Fibroblast of upper back skin (primary cell): ENCODE measurements at regions not wholly inside any gene's neighbourhood (a gene's known extent, or its start where the extent isn't known, plus 50 kb on each side); places are given as distances from the start of the nearest gene placed in this dataset.
"Not testable (repeated sequence)": the region's sequence is repeated elsewhere in the genome, so short reads cannot be mapped to it uniquely, and the experiment has no call there.

Source experiments
- DNase-seq: peaks from one replicate; pipeline ENCODE4 v3.0.0-alpha.2; 2013

DNA sequence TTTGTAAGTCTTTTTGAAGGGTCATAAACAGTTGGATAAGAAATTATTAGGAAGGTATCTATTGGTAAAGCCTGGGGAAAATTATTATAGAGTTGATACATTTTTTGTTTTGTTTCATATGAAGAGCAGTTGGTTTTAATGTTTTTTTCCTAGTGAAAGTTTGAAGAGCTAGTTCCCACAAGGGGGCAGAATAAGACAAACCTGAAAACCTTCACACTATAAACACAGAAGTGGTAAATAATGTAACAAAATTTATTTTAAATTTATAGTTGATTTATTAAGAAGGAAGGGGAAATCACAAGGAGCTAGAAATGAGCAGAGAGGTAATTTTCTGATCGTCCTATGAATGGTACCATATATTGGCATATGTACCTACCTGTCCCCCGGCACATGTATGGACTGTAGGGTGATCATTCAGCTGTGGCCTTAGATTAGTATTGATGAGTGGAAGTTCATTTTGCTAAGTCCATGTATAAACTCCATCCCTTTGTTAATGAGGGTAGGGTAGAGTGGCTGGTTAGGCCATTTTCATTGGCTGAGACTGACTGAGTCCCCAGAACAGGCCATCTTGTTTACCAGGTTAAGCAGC, 116.3 kb downstream of the TANC2 start:
- peak; percentile 28 for DNase-seq

DNA sequence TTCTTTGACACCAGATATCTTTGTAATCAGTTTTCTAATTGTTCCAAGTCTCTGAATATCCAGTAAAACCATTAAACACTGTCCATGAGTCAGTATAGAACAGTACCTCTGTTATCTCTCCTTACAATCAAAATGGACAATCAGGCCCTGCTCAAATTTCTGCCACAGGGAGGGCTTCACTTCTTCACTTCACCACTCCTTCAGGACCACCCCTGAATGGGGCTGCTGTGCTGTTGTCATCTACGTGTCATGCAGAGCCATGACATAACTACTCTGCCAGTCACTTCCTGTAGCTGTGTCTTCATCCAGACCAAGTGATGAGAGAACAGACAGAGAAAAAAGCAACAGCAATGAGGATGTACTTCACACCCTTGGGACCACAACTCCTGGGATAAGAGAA, 116.9 kb downstream of the TANC2 start:
- peak; percentile 30 for DNase-seq

DNA sequence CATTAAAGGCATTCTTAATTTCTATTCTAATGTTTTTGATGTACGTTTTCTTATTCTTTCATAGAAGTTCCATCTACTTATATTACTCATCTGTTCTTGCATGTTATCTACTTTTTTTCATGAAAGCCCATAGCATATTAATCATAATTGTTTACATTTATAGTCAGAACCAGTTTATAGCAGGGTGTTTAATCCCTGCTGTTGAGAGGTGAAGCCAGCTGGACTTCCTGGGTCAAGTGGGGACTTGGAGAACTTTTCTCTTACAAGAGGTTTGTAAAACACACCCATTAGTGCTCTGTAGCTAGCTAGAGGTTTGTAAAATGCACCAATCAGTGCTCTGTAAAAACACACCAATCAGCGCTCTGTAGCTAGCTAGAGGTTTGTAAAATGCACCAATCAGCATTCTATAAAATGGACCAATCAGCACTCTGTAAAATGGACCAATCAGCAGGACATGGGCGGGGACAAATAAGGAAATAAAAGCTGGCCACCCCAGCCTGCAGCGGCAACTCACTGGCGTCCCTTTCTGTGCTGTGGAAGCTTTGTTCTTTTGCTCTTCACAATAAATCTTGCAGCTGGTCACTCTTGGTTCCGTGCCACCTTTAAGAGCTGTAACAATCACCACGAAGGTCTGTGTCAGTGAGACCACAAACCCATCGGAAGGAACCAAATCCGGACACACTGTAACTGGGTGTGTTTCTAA, 120.6 kb downstream of the TANC2 start:
- DNase-seq: no peak

DNA sequence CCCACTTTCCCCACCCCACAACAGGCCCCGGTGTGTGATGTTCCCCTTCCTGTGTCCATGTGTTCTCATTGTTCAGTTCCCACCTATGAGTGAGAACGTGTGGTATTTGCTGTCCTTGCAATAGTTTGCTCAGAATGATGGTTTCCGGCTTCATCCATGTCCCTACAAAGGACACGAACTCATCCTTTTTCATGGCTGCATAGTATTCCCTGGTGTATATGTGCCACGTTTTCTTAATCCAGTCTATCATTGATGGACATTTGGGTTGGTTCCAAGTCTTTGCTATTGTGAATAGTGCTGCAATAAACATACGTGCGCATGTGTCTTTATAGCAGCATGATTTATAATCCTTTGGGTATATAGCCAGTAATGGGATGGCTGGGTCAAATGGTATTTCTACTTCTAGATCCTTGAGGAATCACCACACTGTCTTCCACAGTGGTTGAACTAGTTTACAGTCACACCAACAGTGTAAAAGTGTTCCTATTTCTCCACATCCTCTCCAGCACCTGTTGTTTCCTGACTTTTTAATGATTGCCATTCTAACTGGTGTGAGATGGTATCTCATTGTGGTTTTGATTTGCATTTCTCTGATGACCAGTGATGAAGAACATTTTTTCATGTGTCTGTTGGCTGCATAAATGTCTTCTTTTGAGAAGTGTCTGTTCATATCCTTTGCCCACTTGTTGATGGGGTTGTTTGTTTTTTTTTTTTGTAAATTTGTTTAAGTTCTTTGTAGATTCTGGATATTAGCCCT, 124.5 kb downstream of the TANC2 start:
- DNase-seq: not testable (repeated sequence)

DNA sequence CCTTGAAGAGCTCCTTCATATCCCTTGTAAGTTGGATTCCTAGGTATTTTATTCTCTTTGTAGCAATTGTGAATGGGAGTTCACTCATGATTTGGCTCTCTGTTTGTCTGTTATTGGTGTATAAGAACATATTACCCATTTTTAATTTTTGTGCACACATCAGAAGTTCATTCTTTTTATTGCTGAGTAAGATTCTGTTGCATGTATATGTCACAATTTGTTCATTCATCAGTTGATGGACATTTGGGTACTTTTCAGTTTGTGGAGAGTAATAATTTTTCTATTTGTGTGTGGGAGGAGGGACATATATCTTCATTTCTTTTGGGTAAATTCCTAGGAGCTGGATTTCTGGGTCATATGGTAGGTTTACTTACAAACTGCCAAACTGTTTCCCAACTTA, 125.9 kb downstream of the TANC2 start:
- DNase-seq: not testable (repeated sequence)

DNA sequence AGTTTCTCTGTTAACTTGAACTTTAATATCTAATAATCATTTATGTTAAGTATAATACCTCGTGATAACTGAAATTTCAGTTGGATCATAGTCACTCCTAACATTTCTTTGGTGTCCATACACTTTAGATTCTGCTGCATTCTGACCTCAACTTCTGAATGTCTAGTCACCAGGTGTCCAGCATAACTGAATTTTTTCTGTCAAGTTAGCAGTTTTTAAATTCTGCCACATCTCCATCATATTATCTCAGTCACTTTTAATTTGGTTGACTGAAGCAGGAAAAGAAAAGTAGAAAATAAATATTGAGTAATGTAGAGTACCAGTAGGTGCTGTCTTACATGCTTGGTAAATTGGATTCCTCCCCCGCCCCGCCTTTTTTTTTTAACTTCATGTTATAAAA, 128.6 kb downstream of the TANC2 start:
- DNase-seq: no peak

DNA sequence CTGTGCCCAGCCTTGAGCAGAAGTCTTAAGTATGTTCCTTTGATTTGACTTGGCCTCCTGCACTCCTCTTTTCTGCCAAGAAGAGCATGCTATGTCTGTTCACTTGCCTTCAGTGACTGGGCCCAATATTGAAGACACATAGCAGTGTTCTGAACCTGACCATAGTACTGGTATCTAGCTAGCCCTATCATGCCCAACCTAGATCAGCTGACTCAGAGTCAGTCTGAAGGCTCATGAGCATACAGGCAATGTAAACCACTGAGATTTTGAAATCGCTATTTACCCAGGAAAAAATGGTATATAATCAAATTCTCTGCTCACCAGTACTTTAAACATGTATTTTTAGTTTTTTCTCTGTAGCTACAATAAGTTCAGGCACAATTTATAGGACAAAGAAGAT, 129.4 kb downstream of the TANC2 start:
- DNase-seq: no peak

DNA sequence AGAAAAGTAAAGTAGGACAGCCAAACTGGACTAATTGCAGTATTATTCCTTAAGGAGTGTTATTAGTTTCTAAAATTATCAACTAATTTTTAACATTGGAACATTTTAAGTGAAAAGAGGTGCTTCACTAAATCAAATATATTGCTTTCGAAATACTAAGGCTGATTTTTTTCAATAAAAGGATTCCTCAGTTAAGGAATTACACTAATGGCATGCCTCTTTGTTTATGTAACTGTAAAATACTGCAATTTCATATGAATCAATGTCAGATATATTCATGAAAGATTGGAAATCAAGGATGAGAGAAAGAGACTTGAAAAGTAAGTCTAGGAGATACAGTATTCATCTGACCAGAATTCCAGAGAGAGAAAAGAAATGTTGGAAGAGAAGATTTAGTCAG, 129.8 kb downstream of the TANC2 start:
- no peak for DNase-seq

DNA sequence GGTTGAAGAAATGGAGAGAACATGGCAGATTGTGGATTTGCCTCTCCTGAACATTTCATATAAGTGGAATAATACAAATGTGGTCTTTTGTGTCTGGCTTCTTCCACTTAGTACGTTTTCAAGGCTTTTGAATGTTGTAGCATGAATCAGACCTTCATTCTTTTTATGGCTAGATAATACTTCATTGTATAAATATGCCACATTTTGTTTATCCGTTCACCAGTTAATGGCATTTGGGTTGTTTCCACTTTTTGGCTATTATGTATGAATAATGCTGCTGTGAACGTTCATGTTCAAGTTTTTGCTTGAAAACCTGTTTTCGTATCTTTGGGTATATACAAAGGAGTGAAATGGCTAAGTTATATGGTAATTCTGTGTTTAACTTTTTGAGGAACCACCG, 130.4 kb downstream of the TANC2 start:
- no peak for DNase-seq

DNA sequence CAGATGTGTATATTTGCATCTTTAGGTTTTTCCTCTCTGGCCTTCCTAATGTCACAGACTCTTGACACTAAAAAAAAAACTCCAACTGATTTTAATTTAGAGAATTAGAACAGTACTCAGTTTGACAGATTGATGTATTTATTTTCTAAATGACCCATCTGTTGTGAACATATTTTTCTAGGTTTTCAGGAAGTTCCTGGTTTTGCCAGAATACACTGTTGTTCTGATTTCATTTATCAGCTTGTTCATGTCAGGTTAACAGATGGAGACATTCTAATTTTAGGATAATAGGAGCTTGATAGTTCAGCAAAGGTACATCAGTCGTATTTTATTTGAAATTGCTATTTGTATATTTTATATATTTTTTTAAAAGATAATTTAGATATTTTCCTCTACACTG, 133.4 kb downstream of the TANC2 start:
- DNase-seq: no peak

DNA sequence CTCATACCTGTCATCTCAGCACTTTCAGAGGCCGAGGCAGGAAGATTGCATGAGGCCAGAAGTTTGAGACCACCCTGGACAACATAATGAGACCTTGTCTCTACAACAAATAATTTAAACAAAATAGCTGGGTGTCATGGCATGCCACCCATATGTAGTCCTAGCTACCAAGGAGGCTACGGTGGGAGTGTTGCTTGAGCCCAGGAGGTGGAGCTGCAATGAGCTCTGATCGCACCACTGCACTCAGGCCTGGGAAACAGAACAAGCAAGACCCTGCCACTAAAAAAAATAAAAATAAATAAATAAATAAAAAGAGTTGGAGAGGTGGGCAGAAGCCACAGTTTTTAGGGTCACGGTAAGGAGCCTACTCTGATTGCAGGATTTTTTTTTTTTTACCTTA, 136.0 kb downstream of the TANC2 start:
- DNase-seq: no peak

DNA sequence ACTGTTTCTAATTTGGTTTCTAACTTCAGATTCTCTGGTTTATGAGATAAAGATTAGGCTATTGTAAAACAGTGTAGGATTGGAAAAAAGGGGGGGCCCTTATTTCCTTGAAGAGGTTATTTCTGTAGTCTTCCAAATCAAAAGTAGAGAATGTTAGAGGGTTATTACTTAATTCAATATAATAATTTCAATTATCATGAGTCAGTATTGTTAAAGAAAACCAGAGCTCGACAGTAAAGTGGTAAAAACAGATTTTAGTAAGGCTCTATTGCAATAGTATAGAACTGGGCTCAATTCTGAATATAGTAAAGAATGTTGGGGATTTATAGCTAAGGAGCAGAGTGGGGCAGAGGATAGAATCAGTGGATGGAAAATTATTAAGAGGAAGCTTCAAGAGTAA, 140.0 kb downstream of the TANC2 start:
- no peak for DNase-seq

DNA sequence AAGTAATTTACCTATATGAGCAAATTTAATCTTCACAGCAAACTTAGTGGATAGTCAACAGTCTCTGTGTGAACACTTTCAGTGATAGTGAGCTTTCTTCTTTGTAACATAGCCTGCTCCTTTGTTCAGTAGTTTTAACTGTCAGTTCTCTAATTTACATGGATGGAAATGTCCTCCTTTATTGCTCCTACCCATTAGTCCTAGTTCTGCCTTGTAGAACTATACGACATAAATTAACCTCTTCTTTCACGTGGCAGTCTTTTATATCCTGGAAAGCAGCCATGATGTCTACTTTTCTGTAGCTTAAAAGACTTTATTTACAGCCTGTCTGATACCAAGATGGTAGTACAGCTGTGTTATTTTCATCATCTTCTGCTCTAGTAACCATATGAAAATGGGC, 143.6 kb downstream of the TANC2 start:
- no peak for DNase-seq

DNA sequence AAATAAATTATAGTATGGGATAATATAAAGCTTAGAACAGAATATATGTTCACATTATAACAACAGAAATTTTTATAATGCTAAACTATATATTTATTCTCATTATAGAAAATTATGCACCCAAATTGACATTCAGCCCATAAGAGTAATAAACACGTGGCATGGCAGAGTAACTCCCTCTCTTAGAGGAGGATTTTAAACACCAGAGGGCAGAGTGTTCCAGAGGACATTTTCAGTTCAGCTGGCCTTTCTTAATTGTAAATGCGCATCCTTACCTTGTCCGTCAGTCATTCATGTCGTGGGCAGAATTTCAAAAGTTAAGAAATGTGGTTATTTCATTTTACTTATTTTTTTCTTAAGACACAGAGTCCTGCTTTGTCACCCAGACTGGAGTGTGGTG, 147.1 kb downstream of the TANC2 start:
- DNase-seq: no peak

DNA sequence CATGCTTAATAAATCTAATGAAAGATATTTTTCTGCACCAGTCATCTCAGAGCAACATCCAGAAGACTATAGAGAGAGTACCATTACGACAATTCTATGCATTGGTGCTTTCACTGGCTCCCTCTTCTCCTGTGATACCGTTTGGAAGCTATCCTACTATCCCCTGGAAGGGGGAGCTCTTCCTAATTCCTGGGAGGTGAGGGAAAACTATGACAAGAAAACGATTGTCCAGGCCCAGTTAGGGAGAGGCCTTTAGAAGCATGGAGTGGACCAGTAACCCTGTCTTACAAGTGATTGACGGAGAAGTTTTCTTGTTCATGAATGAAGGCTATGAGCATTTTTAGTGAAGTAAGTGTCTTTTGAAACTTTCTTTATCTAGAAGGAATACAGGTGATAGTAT, 150.2 kb downstream of the TANC2 start:
- DNase-seq: peak; percentile 8

DNA sequence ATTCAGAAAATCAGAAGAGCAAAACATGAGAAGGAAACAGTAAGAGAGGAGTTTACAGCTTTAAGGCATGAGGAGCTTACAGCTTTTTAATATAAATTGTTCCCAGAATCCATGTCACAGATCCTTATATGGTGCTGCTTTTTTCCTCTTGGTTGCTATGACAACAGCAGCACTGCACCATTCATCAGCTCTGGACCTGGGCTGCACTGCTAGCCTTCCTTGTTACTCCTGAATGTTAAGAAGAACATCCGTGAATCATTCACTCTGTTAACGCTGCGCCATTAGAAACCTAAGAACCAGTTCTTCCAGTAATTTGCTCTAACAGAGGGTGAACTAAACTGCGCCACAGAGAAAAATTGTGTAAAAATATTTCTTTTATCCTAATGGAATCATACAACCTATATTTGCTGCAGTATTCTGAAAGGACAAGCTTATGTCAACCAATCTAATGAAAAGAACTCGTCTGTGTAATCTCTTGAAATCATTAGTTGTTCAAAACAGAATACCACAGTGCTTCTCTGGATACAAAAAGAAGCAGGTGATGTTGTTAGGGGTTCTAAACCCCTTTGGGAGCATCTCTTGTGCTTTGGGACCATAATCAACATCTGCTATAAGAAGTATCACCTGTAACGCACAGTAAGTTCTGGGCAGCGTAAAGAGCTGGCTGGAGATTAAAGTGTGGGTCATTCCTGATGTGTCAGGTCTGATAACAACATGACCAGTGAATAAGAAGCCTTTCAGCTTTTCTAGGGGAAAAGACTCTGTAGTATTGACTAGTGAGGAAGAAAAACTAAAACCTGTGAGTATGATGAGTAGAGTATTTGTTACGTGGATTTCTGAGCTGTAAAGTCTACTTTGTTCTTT, 151.2 kb downstream of the TANC2 start:
- peak; percentile 64 for DNase-seq

DNA sequence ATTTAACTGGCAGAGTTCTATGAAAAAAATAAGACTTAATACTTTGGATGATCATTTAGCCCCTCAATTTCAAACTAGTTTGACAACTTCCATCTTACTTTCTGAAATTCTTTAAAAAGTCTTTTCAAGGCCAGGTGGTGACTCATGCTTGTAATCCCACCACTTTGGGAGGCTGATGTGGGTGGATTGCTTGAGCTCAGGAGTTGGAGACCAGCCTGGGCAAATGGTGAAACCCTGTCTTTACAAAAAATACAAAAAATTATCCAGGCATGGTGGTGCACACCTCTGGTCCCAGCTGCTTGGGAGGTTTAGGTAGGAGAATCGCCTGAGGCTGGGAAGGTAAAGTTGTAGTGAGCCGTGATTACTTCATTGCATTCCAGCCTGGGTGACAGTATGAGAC, 154.4 kb downstream of the TANC2 start:
- DNase-seq: peak; percentile 46

DNA sequence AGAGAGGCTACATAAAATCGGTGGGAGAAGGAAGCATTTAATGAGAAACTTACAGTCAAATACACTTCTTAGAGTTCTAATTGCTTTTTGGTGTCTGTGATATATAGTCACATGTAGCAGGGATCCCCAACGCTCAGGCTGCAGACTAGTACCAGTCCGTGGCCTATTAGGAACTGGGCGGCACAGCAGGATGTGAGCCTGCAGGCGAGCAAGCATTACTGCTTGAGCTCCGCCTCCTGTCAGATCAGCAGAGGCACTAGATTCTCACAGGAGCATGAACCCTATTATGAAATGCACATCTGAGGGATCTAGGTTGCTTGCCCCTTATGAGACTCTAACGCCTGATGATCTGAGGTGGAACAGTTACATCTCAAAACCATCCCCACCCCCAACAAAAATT, 158.5 kb downstream of the TANC2 start:
- no peak for DNase-seq

DNA sequence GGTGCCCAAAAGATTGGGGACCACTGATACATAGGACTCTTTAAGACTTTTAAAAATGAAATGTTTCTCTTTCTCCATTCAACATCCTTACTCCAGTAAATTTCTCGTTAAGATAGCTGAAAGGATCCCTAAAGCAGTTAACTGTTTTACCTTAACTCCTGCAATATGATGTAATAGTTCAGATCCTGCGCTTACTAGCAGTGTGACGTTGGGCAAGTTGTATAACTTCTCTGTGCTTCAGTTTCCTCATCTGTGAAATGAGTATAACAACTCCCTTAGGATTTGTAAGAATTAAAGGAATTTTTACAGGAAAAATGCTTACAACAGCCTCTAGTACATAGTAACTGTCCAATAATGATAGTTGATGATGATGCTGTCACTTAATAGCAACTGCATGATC, 158.9 kb downstream of the TANC2 start:
- no peak for DNase-seq

DNA sequence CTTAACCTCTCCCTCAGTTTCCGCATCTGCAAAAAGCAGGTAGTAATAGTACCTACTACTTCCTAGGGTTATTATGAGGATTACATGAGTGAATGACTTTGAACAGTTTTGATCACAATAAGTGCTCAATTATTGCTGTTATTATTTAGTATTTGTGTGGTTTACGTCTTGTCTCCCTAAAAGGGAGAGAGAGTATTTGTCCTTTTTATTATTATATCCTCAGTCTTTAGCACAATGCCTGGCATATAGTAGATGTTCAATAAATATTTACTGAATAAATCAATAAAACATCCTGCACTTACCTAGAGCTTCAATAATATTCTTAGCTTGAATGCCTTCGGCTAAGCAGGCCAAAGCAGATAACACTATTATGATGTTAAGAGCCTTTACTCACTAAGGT, 160.0 kb downstream of the TANC2 start:
- DNase-seq: no peak

DNA sequence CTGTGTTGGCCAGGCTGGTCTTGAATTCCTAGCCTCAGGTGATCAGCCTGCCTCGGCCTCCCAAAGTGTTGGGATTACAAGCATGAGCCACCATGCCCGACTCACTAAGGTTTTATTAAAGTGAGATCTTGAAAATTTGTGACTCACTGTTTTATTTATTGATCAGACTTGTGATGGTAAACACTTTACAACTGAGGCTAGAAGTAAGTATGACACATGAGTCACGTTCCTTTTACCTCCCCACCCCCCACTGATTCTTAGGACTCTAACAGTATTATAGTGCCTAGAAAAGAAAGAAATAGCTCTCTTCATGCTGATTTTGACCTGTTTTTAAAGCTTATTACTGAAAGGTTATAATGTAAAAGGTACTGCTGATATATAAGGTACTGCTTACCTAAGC, 160.6 kb downstream of the TANC2 start:
- no peak for DNase-seq

DNA sequence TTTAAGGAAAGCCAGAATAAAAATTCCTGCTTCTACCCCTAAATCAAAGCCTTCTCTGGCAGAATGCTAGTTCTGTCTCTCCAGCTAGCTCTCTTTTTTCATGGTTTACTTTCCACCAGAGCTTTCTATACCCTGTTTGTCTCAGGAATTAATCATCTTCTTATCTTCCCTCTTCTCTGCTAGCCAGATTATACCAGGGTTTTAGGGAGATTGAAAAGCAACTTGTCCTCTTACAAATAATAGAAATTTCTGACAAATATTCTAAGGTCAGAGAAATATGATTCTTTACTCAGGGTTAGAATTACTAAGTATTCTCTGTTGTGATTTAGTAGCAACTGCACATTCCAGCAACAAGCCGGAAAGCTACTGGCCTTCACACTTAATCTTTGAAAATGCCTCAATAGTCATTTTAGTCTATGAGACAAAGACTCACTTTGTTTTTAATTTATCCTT, 166.4 kb downstream of the TANC2 start:
- DNase-seq: no peak

DNA sequence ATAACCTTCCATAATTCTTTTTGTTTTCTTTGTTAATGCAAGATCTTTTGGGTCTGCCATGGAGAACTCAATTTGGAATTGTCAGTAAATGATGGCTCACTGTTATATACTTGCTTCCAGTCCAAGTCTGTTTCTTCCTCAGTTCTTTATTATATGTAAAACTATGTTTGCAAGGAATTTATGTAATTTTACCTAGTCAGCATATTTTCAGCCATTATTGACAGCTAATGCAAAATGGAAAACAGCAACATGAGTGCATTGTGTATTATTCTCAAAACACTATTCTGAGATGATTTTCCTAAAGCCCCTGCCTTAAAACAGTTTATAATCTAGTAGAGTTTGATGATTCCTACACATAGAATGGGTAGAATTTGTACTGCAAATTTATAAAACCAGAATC, 167.5 kb downstream of the TANC2 start:
- DNase-seq: no peak
